ENCODE measurements at regions not wholly inside any gene's neighbourhood (a gene's known extent, or its start where the extent isn't known, plus 50 kb on each side); places are given as distances from the start of the nearest gene placed in this dataset.

DNA sequence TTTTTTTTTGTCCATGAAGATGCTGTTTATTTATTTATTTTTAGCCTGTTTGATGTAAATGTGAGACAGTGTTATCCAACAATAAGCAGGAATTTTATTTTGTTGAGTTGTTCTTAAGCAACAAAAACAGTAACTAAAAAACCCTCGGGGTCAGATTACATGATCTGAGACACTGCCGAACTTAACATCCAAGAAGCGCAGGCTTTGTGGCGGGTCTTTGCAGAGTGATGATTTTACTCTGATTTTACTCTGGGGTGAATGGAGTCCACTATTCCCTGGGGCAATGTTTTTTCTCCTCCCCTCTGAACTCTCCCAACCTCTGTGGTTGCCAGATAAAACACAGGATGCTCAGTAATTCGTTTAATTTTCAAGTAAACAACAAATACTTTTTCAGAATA, 450.1 kb upstream of the B3GAT1 start (continued):
- TF ChIP-seq, protein P1, sequence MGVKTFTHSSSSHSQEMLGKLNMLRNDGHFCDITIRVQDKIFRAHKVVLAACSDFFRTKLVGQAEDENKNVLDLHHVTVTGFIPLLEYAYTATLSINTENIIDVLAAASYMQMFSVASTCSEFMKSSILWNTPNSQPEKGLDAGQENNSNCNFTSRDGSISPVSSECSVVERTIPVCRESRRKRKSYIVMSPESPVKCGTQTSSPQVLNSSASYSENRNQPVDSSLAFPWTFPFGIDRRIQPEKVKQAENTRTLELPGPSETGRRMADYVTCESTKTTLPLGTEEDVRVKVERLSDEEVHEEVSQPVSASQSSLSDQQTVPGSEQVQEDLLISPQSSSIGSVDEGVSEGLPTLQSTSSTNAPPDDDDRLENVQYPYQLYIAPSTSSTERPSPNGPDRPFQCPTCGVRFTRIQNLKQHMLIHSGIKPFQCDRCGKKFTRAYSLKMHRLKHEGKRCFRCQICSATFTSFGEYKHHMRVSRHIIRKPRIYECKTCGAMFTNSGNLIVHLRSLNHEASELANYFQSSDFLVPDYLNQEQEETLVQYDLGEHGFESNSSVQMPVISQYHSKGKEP (tag by site-specific recombination; IDR thresholded peaks at IDR 0.05), result no peak

DNA sequence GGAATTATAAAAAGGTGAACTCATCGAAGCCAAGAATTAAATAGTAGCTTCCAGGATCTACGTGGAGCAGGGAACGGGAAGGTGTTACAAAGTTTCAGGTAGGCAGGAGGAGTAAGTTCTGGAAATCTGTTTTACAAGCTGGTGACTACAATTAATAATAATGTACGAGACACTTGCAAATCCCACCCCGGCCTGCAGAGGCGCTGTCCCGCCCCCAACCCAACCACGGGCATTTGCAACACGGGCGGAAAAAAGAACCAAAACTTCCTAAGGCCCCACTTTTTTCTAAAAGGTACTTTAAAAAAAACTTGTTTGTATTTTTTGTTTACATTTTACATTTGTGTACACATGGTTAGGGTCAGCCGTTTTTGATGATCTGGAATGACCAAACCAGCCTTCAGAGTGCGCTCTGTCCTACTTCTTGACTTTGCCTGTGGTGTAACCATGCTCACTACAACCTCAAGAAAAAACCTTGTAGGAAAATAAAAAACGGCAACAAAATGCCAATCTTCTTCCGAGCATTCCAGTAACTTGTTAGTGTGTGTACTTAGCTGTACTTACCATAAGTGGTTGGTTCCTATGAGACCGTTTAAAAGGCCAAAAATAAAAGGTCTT, 449.6 kb upstream of the B3GAT1 start:
- no peaks in the 10 kb centered on the region for H3K4me1 ChIP-seq (ENCODE audit: control insufficient read depth, insufficient read depth, low read length)
- H3K9me3 ChIP-seq (ENCODE audit: control insufficient read depth, insufficient read depth, low read depth, low read length), result no peaks in the 10 kb centered on the region
- no peak overlapping the region for H3K27ac ChIP-seq (ENCODE audit: extremely low read depth, low read depth, low read length)
- ChIA-PET POLR2A (no interaction called here), CTCF (interaction anchor here (0.7 to 1.2 kb wide), 5 partner anchors 10 to 505 kb away, joined by 3 to 4 read pairs (median 4); no protein-coding TSS in a partner anchor)
- TF ChIP-seq, protein P2, sequence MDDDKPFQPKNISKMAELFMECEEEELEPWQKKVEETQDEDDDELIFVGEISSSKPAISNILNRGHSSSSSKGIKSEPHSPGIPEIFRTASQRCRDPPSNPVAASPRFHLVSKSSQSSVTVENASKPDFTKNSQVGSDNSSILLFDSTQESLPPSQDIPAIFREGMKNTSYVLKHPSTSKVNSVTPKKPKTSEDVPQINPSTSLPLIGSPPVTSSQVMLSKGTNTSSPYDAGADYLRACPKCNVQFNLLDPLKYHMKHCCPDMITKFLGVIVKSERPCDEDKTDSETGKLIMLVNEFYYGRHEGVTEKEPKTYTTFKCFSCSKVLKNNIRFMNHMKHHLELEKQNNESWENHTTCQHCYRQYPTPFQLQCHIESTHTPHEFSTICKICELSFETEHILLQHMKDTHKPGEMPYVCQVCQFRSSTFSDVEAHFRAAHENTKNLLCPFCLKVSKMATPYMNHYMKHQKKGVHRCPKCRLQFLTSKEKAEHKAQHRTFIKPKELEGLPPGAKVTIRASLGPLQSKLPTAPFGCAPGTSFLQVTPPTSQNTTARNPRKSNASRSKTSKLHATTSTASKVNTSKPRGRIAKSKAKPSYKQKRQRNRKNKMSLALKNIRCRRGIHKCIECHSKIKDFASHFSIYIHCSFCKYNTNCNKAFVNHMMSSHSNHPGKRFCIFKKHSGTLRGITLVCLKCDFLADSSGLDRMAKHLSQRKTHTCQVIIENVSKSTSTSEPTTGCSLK (tag by site-specific recombination; IDR thresholded peaks at IDR 0.05), result no peak
- TF ChIP-seq SETDB1 (IDR thresholded peaks at IDR 0.05; ENCODE audit: insufficient read length, low read length), result peak; percentile 18
- no peaks in the 10 kb centered on the region for H3K36me3 ChIP-seq (ENCODE audit: control insufficient read depth in 2 of 2, insufficient read depth in 1 of 2, low read length in 2 of 2)
- no peak overlapping the region for H3K4me3 ChIP-seq (ENCODE audit: low read depth, low read length)

DNA sequence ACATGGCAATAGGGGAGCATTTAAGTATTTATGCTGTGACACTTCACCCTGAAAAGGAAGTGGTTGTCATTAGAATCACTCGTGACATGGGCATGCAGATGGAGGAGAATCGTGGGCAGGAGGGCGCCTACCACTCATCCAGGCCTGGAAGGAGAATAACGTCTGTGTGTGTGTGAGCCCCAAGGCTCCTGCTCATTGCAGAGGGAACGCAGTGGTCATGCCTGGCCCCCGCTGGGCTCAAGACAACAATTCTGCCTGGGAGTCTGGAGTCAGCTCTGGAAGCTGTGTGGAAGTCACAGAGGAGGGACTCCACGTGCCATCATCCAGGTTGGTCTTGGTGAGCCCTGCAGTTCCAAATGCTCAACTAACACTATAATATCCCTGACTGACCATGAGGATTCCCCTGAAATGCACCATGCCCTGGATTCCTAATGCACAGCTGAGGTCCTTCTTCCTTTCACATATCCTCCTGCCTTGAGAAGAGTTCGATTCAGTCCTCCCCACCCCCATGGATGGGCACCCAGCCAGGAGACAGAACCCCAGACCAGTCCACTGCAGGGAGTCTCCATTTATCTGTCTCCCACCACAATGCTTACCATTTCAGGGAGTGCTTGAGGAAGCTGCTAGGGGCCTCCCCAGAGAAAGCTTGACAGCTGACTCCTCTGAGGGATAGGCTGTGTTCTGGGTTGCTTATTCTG, 446.9 kb upstream of the B3GAT1 start:
- Histone ChIP-seq H3K4me3 (ENCODE audit: low read depth, low read length) (no peak overlapping the region), H3K36me3 (ENCODE audit: control insufficient read depth in 2 of 2, insufficient read depth in 1 of 2, low read length in 2 of 2) (no peaks in the 10 kb centered on the region), H3K27ac (ENCODE audit: extremely low read depth, low read depth, low read length) (no peak overlapping the region), H3K4me1 (ENCODE audit: control insufficient read depth, insufficient read depth, low read length) (no peaks in the 10 kb centered on the region), H3K9me3 (ENCODE audit: control insufficient read depth, insufficient read depth, low read depth, low read length) (no peaks in the 10 kb centered on the region)
- ChIA-PET CTCF (interaction anchor here (1.4 to 2.7 kb wide), 2 partner anchors 9 to 217 kb away, joined by 7 to 10 read pairs; no protein-coding TSS in a partner anchor), POLR2A (no interaction called here)
- TF ChIP-seq ZNF302 (tag by site-specific recombination; IDR thresholded peaks at IDR 0.05; ENCODE audit: low read depth), result no peak
- TF ChIP-seq YY1 (tag by site-specific recombination; IDR thresholded peaks at IDR 0.05), result no peak

DNA sequence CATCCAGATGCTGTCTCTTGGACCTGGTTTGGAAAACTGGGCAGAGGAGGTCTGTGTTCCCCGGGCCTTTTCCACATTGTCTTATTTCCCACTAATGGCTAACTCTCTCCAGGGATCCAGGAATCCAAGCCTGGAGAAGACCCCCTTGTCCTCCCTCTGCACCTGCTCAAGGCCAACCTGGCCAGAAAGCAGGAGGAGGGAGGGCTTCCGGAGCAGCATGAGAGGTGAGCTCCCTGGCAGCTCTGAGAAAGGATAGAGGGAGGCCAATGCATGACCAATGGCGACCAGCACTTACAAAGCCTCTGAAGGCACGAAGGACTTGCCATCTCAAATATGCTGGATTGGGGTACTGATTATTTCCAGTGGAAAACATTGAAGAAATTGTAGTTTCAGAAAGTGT, 445.0 kb upstream of the B3GAT1 start:
- no peaks in the 10 kb centered on the region for H3K9me3 ChIP-seq (ENCODE audit: control insufficient read depth, insufficient read depth, low read depth, low read length)
- TF ChIP-seq ZNF394 (tag by site-specific recombination; IDR thresholded peaks at IDR 0.05; ENCODE audit: borderline replicate concordance) (no peak), ZNF623 (tag by site-specific recombination; IDR thresholded peaks at IDR 0.05) (no peak), ZNF157 (tag by site-specific recombination; IDR thresholded peaks at IDR 0.05) (no peak), ZSCAN30 (tag by site-specific recombination; IDR thresholded peaks at IDR 0.05) (no peak), ZNF19 (tag by site-specific recombination; IDR thresholded peaks at IDR 0.05; ENCODE audit: low read depth) (no peak), EGR2 (tag by site-specific recombination; IDR thresholded peaks at IDR 0.05; ENCODE audit: low read depth) (no peak), ZNF335 (tag by site-specific recombination; conservative IDR thresholded peaks at IDR 0.05) (no peak), ZNF133 (tag by site-specific recombination; IDR thresholded peaks at IDR 0.05) (no peak)
- H3K36me3 ChIP-seq (ENCODE audit: control insufficient read depth in 2 of 2, insufficient read depth in 1 of 2, low read length in 2 of 2), result no peaks in the 10 kb centered on the region
- no peaks in the 10 kb centered on the region for H3K4me1 ChIP-seq (ENCODE audit: control insufficient read depth, insufficient read depth, low read length)
- H3K27ac ChIP-seq (ENCODE audit: extremely low read depth, low read depth, low read length), result no peak overlapping the region
- CTCF ChIA-PET, result interaction anchor here (1.7 kb wide), 1 partner anchor 12 kb away, joined by 5 read pairs; no protein-coding TSS in a partner anchor
- POLR2A ChIA-PET, result no interaction called here
- H3K4me3 ChIP-seq (ENCODE audit: low read depth, low read length), result no peak overlapping the region

Measured in HEK293 (cell line).